Dermis microvascular lymphatic vessel endothelial cell (primary cell): ENCODE measurements at regions not wholly inside any gene's neighbourhood (a gene's known extent, or its start where the extent isn't known, plus 50 kb on each side); places are given as distances from the start of the nearest gene placed in this dataset.
"Not testable (repeated sequence)": the region's sequence is repeated elsewhere in the genome, so short reads cannot be mapped to it uniquely, and the experiment has no call there.

Experiments used
- DNase-seq, 2 donors: peaks; one replicate each; pipeline versions ENCODE4 v3.0.0 to v3.0.0-alpha.2; 2010; ENCODE audit warnings: low read depth in 2 of 2

DNA sequence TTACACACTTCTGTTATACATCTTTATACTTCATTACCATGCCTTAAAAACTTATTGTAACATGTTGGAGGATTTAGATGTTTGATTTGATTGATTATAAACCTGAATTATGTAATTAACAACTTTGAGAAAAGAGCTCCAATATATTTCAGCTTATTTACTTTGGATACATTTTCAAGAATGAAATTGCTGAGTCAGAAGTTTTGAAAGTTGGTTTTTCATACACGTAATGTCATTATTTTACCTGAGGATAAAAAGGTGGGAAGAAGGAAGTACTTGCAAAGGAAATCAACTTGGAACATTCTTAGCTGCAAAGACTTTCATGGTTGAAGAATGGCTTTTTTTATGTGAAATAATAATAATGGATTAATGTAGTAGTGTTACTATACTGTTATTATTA is 677.2 kb downstream of the FAM181B start:
- no peak for DNase-seq

DNA sequence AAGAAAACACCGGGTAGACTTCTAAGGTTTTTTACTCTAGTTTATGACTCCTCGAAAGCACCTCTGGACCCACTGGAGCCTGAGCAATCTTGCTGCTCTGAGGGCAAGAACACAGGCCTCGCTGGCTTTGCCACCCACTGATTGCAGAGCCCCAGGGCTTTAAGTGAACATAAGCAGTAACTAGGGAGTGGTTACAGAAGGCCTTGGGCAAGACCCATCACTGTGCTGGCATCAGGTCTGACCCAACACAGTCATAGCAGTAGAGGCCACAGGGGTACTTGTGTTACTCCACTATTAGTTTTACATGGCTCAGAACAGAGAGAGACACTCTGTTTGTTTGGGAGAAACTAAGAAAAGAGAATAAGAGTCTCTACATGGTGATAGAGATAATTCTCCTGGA is 684.5 kb downstream of the FAM181B start:
- no peak for DNase-seq

DNA sequence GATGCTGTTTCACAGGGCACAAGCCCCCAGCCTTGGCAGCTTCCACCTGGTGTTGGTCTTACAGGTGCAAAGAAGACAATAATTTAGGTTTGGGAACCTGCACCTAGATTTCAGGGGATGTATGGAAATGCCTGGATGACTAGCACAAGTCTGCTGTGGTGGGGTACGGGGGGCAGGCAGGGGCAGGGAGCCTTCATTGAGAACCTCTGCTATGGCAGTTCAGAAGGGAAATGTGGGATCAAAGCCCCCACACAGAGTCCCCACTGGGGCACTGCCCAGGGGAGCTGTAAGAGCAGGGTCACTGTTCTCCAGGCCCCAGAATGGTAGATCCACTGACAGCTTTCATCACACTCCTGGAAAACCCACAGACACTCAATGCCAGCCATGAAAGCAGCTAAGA is 686.5 kb downstream of the FAM181B start:
- no peak for DNase-seq

DNA sequence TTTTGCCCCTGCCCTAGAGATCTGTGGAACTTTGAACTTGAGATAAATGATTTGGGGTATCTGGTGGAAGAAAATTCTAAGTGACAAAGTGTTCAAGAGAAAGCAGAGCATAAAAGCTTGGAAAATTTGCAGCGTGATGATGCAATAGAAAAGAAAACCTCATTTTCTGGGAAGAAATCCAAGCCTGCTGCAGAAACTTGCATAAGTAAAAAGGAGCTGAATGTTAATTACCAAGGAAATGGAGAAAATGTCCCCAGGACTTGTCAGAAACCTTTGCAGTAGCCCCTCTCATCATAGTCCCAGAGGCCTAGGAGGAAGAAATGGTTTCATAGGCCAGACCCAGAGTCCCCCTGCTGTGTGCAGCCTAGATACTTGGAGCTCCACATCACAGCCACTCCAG is 686.9 kb downstream of the FAM181B start:
- DNase-seq: no peak

DNA sequence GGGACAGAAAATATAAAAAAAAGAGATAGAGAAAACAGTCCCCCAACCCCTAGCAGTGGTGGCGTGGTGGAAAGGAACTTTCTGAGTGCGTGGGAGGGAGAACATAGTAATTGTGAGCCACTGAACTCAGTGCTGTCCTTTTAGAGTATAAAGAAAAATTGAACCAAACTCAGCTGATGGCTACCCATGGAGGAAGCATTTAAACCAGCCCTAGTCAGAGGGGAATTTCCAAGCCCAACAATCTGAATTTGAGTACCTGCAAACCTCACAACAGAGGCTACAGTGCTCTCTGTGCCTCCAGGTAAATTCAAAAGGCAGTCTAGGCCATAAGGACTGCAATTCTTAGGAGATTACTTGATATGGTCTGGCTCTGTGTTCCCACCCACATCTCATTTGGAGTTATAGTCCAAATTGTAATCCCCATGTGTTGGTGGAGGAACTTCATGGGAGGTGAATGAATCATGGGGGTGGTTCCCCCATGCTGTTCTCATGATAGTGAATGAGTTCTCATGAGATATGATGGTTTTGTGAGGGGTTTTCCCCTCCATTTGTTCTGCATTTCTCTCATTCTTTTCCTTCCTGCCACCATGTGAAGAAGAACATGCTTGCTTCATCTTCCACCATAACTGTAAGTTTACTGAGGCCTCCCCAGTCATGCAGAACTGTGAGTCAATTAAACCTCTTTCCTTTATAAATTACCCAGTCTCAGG is 687.8 kb downstream of the FAM181B start:
- DNase-seq: no peak

DNA sequence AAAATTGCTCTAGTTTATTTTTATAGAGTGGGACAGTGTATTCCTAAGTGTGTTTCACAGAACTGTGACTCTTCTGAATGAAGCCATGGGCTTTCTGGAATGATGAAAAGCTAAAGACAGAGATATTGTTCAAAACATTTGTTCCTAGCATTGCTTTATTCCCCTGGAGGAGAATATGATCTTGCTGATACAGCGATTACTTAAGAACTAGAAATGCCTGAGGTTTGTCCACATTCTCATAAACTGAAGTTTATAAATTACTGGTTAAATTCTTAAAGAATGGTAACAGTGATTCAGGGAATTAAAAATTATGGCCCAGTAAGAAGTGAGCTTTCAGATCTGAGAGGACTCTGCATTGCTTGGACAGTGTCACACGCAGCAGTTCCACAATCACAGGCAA is 690.3 kb downstream of the FAM181B start:
- no peak for DNase-seq

DNA sequence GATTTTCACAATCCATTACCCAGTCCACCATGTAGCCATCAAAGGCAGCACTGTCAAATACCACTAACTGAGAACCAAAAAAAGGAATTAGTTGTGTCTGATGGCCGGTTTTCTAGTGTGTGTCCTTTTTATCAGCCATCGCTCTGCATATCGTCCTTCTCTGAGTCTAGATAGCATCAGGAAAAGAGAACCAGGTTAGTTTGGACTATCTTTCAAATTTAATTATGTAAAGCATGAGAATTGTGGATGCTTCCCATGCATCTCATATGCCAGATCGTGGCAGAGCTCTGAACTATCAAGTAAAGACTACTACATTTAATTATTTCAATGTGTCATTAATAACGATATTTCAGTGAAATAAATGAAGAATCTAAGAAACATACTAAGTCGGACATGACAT is 691.9 kb downstream of the FAM181B start:
- DNase-seq: no peak

DNA sequence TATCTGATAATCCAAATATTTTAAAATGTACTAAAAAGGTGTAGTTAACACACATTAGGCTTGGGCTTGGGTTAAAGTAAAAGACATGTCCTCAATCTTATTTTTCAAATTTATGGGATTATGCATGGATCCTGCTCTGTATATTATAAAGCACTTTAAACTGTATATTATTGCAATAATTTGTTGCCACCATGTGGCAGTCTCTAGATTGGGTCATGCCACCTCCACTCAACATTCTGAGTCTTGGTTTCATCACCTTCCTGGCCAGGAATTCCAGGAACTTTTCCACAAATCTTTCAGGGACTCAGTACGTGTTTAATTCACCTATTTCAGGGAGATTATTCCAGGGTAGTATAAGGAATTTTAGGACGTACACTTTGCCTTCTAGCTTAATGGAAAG is 695.5 kb downstream of the FAM181B start:
- DNase-seq: no peak

DNA sequence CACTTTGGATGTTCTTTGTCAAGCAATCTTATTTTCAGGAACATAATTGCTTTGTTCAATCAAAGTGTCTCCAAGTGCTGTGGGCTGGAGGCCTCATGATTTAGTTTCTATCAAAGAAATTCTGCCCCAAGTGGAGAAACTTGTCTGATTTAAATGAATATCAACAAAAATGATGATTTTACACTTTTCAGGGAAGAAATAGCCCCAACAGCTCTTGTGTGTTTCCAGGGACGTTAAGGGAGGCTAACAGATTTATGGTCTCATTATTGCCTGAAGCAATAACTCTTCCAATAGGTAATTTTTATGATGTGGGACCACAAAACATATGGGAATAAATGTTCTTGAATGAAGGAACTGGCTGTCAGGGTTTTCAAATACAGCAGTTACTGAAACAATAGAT is 699.1 kb downstream of the FAM181B start:
- no peak for DNase-seq

DNA sequence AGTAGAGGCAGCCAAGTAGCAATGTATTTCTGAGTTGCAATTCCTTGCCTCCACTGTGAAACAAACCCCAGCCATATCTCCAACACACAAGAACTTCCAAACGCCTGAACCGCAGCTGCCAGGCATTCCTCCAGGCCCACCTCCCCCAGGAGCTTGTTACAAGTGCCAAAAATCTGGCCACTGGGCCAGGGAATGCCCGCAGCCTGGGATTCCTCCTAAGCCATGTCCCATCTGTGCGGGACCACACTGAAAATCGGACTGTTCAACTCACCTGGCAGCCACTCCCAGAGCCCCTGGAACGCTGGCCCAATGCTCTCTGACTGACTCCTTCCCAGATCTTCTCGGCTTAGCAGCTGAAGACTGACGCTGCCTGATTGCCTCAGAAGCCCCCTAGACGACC is 706.3 kb downstream of the FAM181B start:
- not testable (repeated sequence) for DNase-seq

DNA sequence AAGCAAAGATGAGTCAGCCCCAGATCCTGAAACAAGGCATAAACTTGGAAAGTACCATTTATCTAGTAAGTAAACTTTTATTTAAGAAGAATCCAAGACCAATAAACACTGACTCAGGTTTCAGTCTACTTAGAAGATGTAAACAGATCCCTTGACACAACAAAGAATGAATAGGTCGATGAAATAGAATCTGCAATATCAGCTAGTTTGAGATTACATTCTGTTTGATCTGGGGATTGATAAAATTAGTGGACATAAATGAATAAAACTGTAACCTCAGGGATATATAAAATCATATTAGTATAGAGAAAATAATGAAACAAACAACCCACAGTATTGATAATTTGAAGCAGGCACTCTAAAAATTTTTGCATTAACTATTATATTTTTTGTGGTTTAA is 708.9 kb downstream of the FAM181B start:
- no peak for DNase-seq

DNA sequence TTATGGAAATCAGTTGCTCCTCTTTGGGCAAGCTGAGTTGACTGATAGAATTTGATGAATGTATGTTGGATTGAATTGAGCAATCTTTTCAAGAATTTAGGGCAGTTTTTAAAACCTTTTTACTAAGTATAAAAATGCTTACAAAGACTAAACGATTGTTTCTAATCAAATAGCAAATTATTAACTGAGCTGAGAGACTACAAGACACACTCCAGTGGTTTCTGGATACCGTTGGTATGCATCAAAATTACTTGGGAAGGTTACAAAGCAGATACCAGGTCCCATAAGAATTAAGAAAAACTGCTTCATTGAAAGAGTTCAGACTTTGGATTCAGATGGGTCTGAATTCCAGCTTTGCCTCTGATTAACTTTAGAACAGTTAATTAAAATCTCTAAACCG is 721.4 kb downstream of the FAM181B start:
- DNase-seq: no peak

DNA sequence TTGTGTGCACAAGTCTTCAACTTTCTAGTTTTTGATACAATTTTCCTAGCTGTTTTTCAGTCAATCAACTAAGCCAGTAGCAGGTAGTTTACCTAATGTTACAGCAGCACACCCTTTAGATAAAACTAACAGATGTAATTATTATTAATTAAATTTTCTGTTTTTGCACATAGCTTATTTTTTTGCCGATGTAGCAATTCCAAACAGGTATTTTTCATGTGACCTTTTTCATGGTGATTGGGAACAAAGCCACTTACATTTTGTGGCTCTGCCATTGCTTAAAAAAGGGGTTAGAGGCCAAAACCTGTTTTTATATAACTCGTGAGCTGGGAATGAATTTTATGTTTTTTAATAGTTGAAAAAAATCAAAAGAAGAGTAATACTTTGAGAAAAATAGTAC is 724.5 kb downstream of the FAM181B start:
- no peak for DNase-seq

DNA sequence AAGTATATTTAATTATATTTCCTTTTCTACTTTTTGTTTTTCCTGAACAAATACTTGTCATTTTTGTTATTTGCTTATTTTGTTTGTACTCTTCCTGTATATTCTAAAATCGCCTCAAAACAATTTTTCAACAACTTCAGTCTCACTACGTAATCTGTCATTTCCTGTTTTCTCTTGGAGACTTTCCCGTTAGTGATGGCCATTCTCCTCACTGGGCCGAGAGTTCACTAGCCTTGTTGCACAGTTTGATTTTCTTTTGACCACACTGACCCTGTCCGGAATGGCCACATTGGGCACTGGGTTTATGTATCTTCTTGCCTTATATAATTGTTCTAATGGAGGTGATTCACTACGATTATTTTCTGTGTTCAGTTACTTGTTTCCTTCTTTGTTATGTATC is 726.1 kb downstream of the FAM181B start:
- no peak for DNase-seq

DNA sequence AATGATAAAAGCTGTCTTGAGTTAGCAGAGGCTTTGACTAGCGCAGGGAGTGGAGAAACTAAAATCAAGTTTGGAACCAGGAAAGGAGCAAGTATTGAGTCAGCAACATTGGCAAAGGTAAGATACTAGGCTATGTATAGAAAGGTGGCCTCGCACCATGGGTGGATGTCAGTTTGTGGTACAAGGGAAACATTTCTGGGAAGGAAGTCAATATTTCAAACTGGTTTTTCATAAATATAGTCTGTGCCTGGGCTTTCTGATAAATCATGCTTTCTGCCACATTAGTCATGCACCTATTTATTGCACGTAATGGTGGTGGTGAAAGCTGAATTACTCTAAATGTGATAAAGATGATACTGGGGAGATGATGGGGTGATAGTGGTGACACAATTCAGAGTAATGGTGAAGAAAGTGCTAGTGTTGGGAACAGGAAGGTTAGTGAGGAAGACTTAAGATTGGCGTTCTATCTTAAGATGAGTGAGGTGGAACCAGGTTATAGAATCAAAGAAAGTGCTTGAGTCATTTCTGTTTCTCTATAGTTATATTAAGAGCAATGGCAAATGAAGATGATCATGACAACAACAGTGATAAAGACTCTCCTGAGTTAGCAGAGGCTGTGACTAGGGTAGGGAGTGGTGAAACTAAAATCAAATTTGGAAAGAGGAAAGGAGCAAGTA is 729.0 kb downstream of the FAM181B start:
- DNase-seq: no peak

DNA sequence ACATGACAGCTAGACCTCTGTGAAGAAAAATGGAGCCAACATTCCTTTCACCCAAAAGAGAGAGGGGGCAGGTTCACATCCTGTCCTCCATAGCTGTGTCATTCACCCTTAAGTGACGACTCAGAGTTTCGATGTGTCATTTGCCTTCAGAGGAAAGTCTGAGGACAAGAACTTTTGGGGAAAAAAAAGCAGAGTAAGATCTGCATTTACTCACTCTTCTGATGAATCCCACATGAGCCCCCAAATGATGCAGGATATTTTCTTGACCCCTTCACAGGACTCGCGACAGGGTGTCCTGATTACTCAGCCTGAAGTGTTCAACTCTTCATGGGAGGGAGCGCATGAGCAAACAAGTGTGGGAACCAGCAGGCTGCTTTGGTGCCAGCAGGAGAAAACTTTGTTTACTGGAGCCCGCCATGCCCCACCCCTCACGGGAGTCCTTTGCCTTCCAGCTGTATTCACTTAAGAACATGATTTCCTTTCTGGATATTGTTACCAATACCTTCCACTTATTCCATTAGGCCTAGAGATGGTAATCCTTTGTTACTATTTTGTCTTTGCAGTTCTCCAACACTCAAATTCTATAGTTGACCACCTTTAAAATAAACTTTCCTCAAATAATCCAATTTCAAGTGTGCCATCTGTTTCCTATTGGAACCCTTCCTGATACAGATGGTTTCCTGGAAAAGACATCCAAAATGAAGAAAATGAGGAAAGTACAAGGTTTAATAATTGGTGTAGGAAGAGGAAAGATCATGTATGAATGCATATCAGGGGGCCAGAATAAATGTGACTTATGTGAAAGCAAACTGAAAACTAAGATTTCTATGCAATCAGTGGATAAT is 729.8 kb downstream of the FAM181B start:
- DNase-seq: no peak

DNA sequence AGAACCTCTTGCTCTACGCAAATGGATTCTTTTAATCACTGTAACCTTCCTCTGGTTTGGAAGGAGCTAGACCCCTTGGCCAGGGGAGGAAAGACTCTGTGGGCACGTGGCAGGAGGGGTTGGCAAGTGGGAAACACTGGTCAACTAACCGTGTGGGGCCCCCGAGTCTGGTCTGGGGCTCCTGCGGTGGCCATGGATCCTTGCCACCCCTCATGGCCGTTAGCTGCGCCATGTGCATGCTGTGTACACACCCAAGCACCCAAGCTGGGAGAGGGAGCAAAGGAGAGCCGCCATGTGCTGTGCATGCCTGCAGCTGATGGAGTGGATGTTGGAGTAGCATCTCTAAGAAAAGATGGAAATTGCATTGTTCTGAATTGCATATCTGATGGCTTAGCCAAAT is 730.6 kb downstream of the FAM181B start:
- no peak for DNase-seq

DNA sequence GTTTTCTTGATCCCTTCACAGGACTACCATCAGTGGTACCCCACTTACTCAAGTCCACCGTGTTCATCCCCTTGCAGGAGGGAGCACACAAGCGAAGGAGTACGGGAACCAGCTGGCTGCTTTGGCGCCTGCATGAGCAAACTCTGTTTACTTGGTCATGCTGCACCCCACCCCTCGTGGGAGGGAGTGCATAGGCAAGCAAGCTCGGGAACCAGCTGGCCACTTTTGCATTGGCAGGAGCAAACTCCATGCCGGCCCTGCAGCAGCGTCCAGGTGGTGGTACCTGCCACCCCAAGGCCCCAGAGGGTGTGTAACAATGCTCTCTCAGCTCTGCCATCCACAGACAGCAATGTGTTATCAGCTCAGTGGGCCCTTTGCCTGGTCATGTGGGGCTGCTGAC is 737.8 kb downstream of the FAM181B start:
- no peak for DNase-seq

DNA sequence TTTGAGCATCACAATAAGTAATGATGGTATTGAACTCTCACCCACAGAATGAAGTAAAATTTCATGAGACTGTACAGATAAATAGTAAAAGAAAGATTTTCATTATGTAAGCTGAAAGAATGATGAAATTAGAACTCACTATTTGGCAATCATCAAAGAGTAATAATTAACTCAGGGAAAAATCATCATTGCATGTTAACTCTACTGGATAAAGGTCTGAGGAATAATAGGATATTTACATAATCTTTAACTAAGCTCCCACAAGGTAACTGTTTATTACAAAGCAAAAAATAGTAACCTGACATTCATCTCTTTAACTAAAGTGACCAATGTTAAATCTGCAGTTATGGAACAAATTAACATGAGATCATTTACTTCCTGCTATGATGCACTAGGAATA is 739.9 kb downstream of the FAM181B start:
- DNase-seq: no peak

DNA sequence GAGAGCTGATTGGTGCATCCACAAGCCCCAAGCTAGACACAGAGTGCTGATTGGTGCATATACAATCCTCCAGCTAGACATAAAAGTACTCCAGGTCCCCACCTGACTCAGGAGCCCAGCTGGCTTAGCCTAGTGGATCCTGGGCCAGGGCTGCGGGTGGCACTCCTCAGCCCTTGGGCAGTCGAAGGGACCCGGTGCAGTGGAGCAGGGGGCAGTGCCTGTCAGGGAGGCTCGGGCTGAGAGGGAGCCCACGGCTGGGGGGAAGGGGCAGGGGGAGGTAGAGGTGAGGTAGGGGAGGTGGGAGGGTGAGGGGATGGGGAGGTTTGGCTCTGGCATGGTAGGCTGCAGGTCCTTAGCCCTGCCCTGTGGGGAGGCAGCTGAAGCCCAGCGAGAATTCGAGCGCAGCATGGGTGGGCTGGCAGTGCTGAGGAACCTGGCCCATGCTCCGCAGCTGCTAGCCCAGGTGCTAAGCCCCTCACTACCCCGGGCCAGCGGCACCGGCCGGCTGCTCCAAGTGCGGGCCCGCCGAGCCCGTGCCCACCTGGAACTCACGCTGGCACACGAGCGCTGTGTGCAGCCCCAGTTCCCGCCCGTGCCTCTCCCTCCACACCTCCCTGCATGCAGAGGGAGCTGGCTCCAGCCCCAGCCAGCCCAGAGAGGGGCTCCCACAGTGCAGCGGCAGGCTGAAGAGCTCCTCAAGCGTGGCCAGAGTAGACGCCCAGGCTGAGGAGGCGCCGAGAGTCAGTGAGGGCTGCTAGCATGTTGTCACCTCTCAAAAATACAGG is 742.8 kb downstream of the FAM181B start:
- DNase-seq: no peak

DNA sequence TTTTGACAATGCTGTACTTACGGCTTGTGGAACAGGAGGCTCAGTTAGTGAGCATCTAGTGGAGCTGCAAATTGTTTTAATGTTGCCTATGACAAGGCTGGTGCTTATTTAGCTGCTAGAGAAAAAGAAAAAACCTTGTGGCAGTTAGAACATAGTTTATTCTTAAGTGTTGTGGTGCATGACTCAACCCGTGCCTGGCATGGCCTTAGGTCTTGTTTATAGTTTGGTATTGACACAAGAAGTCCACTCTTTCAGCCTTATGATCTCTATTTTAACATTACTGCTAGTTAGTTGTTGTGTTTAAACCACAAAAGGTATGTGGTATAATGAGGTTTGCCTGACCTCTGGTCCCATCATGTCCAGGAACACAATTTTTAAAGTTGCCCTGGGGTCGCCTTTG is 744.6 kb downstream of the FAM181B start:
- DNase-seq: no peak
